ENCODE measurements at regions not wholly inside any gene's neighbourhood (a gene's known extent, or its start where the extent isn't known, plus 50 kb on each side); places are given as distances from the start of the nearest gene placed in this dataset.

- no peak overlapping the region for H3K27ac Mint-ChIP-seq
These were observed 63.3 kb downstream of the BOD1L2 start for GRCh38 chr18:57210107-57210715.

DNA sequence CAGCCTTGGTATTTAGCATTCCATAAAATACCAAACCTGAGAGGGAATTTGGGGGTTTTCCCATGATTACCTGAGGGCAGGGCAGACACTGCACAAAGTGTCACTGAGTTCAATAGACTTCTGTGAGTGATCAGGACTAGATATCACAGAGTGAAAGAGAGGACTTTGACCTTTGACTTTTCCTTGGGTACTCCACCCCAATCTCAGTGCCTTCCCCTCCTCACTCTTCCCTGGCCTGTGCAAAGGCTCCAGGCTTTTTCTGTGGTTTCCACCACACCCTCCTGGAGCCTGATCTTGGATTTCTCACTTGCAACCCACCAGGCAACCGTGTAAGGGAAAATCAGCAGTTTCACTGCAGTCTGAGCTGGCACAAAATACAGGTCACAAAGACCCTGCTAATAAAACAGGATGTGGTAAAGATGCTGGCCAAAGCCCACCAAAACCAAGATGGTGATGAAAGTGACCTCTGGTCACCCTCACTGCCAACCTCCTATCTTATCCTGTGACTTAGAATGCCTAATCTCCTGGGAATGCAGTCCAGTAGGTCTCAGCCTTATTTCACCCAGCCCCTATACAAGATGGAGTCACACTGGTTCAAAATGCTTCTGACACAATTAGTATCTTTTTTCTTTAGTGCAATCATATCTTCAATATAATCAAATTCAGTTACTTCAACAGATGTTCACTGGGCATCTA is 64.0 kb downstream of the BOD1L2 start:
- H3K4me1 Mint-ChIP-seq (ENCODE audit: unreplicated experiment), result peaks cover 4% of the 10 kb centered on the region

More at GRCh38 chr18:57210107-57210715, 63.3 kb downstream of the BOD1L2 start:
- no peaks in the 10 kb centered on the region for H3K9me3 Mint-ChIP-seq
- DNase-seq (ENCODE audit: extremely low spot score, unreplicated experiment), result no peak
- peak overlapping the region; percentile 57 for H3K4me3 Mint-ChIP-seq
- H3K36me3 Mint-ChIP-seq, result no peaks in the 10 kb centered on the region
- TF ChIP-seq CTCF (conservative IDR thresholded peaks at IDR 0.05), result no peak
- H3K27me3 Mint-ChIP-seq, result peaks cover 30% of the 10 kb centered on the region
- H3K4me1 Mint-ChIP-seq (ENCODE audit: unreplicated experiment), result peaks cover 4% of the 10 kb centered on the region

GRCh38 chr18:57211412-57211750 is 64.5 kb downstream of the BOD1L2 start:
- TF ChIP-seq CTCF (conservative IDR thresholded peaks at IDR 0.05), result no peak
- H3K36me3 Mint-ChIP-seq, result no peaks in the 10 kb centered on the region
- peaks cover 4% of the 10 kb centered on the region for H3K4me1 Mint-ChIP-seq (ENCODE audit: unreplicated experiment)
- no peaks in the 10 kb centered on the region for H3K9me3 Mint-ChIP-seq
- H3K27ac Mint-ChIP-seq, result no peak overlapping the region
- peaks cover 27% of the 10 kb centered on the region for H3K27me3 Mint-ChIP-seq
- DNase-seq (ENCODE audit: extremely low spot score, unreplicated experiment), result no peak
- no peak overlapping the region for H3K4me3 Mint-ChIP-seq

More for the DNA sequence above, 64.0 kb downstream of the BOD1L2 start:
- H3K4me3 Mint-ChIP-seq, result no peak overlapping the region
- TF ChIP-seq CTCF (conservative IDR thresholded peaks at IDR 0.05), result no peak
- no peak for DNase-seq (ENCODE audit: extremely low spot score, unreplicated experiment)
- H3K9me3 Mint-ChIP-seq, result no peaks in the 10 kb centered on the region
- H3K27ac Mint-ChIP-seq, result no peak overlapping the region
- H3K36me3 Mint-ChIP-seq, result no peaks in the 10 kb centered on the region
- peaks cover 27% of the 10 kb centered on the region for H3K27me3 Mint-ChIP-seq

GRCh38 chr18:57211776-57212175 is 64.9 kb downstream of the BOD1L2 start:
- Mint-ChIP-seq H3K27ac (no peak overlapping the region), H3K36me3 (no peaks in the 10 kb centered on the region), H3K9me3 (no peaks in the 10 kb centered on the region), H3K4me3 (no peak overlapping the region), H3K27me3 (peaks cover 27% of the 10 kb centered on the region), H3K4me1 (ENCODE audit: unreplicated experiment) (peaks cover 4% of the 10 kb centered on the region)
- TF ChIP-seq CTCF (conservative IDR thresholded peaks at IDR 0.05), result no peak
- DNase-seq (ENCODE audit: extremely low spot score, unreplicated experiment), result no peak

DNA sequence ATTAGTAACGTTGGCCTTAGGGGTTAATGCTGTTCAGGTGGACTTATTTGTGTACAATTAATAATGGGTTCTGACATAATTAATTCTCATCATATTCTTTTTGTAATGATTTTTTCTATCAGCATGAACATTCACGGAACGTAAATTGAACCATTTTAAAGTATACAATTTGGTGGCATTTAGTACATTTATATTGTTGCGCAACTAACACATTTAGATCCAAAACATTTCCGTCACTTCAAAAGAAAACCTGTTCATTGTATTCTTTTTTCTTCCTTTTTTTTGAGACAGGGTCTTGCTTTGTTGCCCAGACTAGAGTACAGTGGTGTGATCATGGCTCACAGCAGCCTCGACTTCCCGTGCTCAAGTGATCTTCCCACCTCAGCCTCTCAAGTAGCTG is 65.8 kb downstream of the BOD1L2 start:
- H3K9me3 Mint-ChIP-seq, result no peaks in the 10 kb centered on the region
- H3K36me3 Mint-ChIP-seq, result no peaks in the 10 kb centered on the region
- no peak overlapping the region for H3K4me3 Mint-ChIP-seq
- H3K27ac Mint-ChIP-seq, result no peak overlapping the region
- H3K4me1 Mint-ChIP-seq (ENCODE audit: unreplicated experiment), result peaks cover 4% of the 10 kb centered on the region
- TF ChIP-seq CTCF (conservative IDR thresholded peaks at IDR 0.05), result no peak
- no peak for DNase-seq (ENCODE audit: extremely low spot score, unreplicated experiment)
- H3K27me3 Mint-ChIP-seq, result peaks cover 27% of the 10 kb centered on the region

All from type B pancreatic cell (in vitro differentiated cells).